ENCODE measurements at regions not wholly inside any gene's neighbourhood (a gene's known extent, or its start where the extent isn't known, plus 50 kb on each side); places are given as distances from the start of the nearest gene placed in this dataset.

DNA sequence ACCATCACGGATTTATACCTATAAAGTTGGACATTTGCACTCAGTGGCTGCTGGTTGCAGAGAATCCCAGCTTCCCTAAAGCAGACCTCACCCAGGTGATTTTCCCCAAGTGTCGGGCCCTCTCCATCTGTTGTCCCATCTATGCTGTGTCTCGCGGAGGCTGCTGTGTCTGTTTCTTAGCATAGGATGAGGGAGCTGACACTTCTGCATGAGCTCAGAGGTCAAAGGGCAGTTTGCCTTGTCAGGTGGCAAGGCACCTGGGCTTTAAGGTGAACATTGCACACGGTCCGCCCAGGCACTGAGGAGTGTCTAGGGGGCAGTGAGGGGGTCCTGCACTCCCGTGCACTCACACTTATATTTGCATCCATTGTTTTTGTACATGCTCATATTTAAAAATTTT, 151.6 kb downstream of the ZIC5 start:
- TF ChIP-seq POLR2AphosphoS5 (IDR thresholded peaks at IDR 0.05) (no peak), CTCF (IDR thresholded peaks at IDR 0.05) (no peak)
